Left lung (tissue), 4 donors: ENCODE measurements at regions not wholly inside any gene's neighbourhood (a gene's known extent, or its start where the extent isn't known, plus 50 kb on each side); places are given as distances from the start of the nearest gene placed in this dataset.

ENCODE experiments used
- ATAC-seq: fragments of 200-7000 bp; cut with Tn5 transposase; one replicate; pipeline ENCODE4 v1.9.1; 2020; ENCODE audit warnings: moderate library complexity
- DNase-seq, 4 donors: peaks; one replicate each; pipeline ENCODE4 v3.0.0-alpha.2; 2013 to 2020
- H3K27ac ChIP-seq, 2 donors: fragments of 200-600 bp; sonication (generic) in 1 of 2; one replicate each; pipeline versions ENCODE4 v1.5.0 to v1.8.0; 2020 to 2021
- H3K27me3 ChIP-seq, 2 donors: fragments of 200-600 bp; sonication (generic) in 1 of 2; one replicate each; pipeline versions ENCODE4 v1.5.0 to v1.8.0; 2020 to 2021
- H3K36me3 ChIP-seq, 2 donors: fragments of 200-600 bp; sonication (generic) in 1 of 2; one replicate each; pipeline versions ENCODE4 v1.5.0 to v1.8.0; 2020 to 2021
- H3K4me1 ChIP-seq, 2 donors: fragments of 200-600 bp; one replicate each; pipeline ENCODE4 v1.8.0; 2021
- H3K4me3 ChIP-seq, 2 donors: fragments of 200-600 bp; sonication (generic) in 1 of 2; one replicate each; pipeline versions ENCODE4 v1.5.0 to v1.8.0; 2020 to 2021; ENCODE audit warnings: mild to moderate bottlenecking in 1 of 2
- H3K9me3 ChIP-seq, 2 donors: fragments of 200-600 bp; sonication (generic) in 1 of 2; one replicate each; pipeline versions ENCODE4 v1.5.0 to v1.8.0; 2020 to 2021
- CTCF ChIP-seq, 2 donors: fragments of 200-600 bp; sonication (generic) in 1 of 2; IDR thresholded peaks; one replicate each; pipeline versions ENCODE4 v1.5.0 to v1.8.0; 2021; ENCODE audit warnings: antibody characterized with exemption in 2 of 2
- intact Hi-C, 2 donors: fragments of 100-400 bp; cut with DNase I; formaldehyde crosslinking; loops; one replicate each; pipeline versions ENCODE4 v1.11.2 to v1.14.2; 2022
- donor health status: DM: no; HTN: yes; CAD: no.
- donor health status: DM: no; HTN: no; CAD: no.

- Histone ChIP-seq H3K36me3 (no peaks in the 10 kb centered on the region), H3K4me1 (no peaks in the 10 kb centered on the region), H3K27ac (no peak overlapping the region), H3K9me3 (peaks cover 0 to 4% of the 10 kb centered on the region in 2 donors), H3K27me3 (no peaks in the 10 kb centered on the region), H3K4me3 (no peak overlapping the region)
- no peak for TF ChIP-seq CTCF (IDR thresholded peaks at IDR 0.05)
- no peak for ATAC-seq
- DNase-seq, result no peak
- intact Hi-C loops, result no loop called here
These were observed 1100.0 kb downstream of the FAT4 start for GRCh38 chr4:126414741-126415140.

GRCh38 chr4:126419266-126419665 is 1104.5 kb downstream of the FAT4 start:
- intact Hi-C loops, result no loop called here
- DNase-seq, result no peak
- ATAC-seq, result no peak
- H3K9me3 ChIP-seq, result peaks cover 0 to 17% of the 10 kb centered on the region in 2 donors
- TF ChIP-seq CTCF (IDR thresholded peaks at IDR 0.05), result no peak
- no peaks in the 10 kb centered on the region for H3K4me1 ChIP-seq
- no peaks in the 10 kb centered on the region for H3K27me3 ChIP-seq
- no peaks in the 10 kb centered on the region for H3K36me3 ChIP-seq
- H3K4me3 ChIP-seq, result no peak overlapping the region
- H3K27ac ChIP-seq, result no peak overlapping the region

- DNase-seq (no peak), ATAC-seq (no peak)
- Histone ChIP-seq H3K4me3 (no peak overlapping the region), H3K4me1 (no peaks in the 10 kb centered on the region), H3K36me3 (no peaks in the 10 kb centered on the region), H3K27ac (no peak overlapping the region), H3K9me3 (peaks cover 0 to 8% of the 10 kb centered on the region in 2 donors), H3K27me3 (no peaks in the 10 kb centered on the region)
- intact Hi-C loops, result no loop called here
- no peak for TF ChIP-seq CTCF (IDR thresholded peaks at IDR 0.05)
These were observed 1113.1 kb downstream of the FAT4 start for GRCh38 chr4:126427853-126428252.

- Histone ChIP-seq H3K27ac (no peak overlapping the region), H3K36me3 (no peaks in the 10 kb centered on the region), H3K4me1 (no peaks in the 10 kb centered on the region), H3K9me3 (no peaks in the 10 kb centered on the region), H3K27me3 (no peaks in the 10 kb centered on the region), H3K4me3 (no peak overlapping the region)
- TF ChIP-seq CTCF (IDR thresholded peaks at IDR 0.05), result no peak
- intact Hi-C loops, result no loop called here
- DNase-seq (no peak), ATAC-seq (no peak)
These were observed 1116.3 kb downstream of the FAT4 start for GRCh38 chr4:126431049-126431448.

- H3K27ac ChIP-seq, result no peak overlapping the region
These were observed 1120.7 kb downstream of the FAT4 start for GRCh38 chr4:126435491-126435890.

More at GRCh38 chr4:126435491-126435890, 1120.7 kb downstream of the FAT4 start:
- Histone ChIP-seq H3K36me3 (no peaks in the 10 kb centered on the region), H3K4me3 (no peak overlapping the region), H3K4me1 (no peaks in the 10 kb centered on the region), H3K9me3 (no peaks in the 10 kb centered on the region), H3K27me3 (no peaks in the 10 kb centered on the region)
- intact Hi-C loops, result no loop called here
- TF ChIP-seq CTCF (IDR thresholded peaks at IDR 0.05), result no peak
- no peak for ATAC-seq
- DNase-seq, result no peak
